DOHH2 (cell line): ENCODE measurements at regions not wholly inside any gene's neighbourhood (a gene's known extent, or its start where the extent isn't known, plus 50 kb on each side); places are given as distances from the start of the nearest gene placed in this dataset.

Experiments used
- H3F3A ChIP-seq: fragments of 200-600 bp; sonication (generic), shearing (Covaris generic); 2 replicates; pipeline ENCODE4 v1.6.0; 2016; ENCODE audit warnings: antibody characterized with exemption, mild to moderate bottlenecking; ENCODE audit not compliant: control insufficient read depth, insufficient read depth
- H3K27ac ChIP-seq: fragments of 200-600 bp; sonication (generic); 2 replicates; pipeline ENCODE4 v1.5.1; 2014; ENCODE audit warnings: low read depth, mild to moderate bottlenecking, low read length, moderate library complexity
- H3K27me3 ChIP-seq: fragments of 200-600 bp; sonication (generic); 2 replicates; pipeline ENCODE4 v1.6.1; 2014; ENCODE audit warnings: mild to moderate bottlenecking, low read length, mixed read lengths; ENCODE audit not compliant: control insufficient read depth
- H3K36me3 ChIP-seq: fragments of 200-600 bp; sonication (generic); 2 replicates; pipeline ENCODE4 v1.6.1; 2014; ENCODE audit warnings: mild to moderate bottlenecking, low read length, moderate library complexity, mixed read lengths; ENCODE audit not compliant: control insufficient read depth
- H3K4me1 ChIP-seq: fragments of 200-600 bp; sonication (generic); 2 replicates; pipeline ENCODE4 v1.6.1; 2014; ENCODE audit warnings: mild to moderate bottlenecking, low read length, mixed read lengths; ENCODE audit not compliant: control insufficient read depth
- H3K4me2 ChIP-seq: fragments of 200-600 bp; sonication (generic); 2 replicates; pipeline ENCODE4 v1.6.0; 2014; ENCODE audit warnings: mild to moderate bottlenecking, low read length, moderate library complexity
- H3K4me3 ChIP-seq: fragments of 200-600 bp; sonication (generic); 2 replicates; pipeline ENCODE4 v1.5.1; 2014; ENCODE audit warnings: mild to moderate bottlenecking, low read length, mixed read lengths
- H3K79me2 ChIP-seq: fragments of 200-600 bp; sonication (generic); 2 replicates; pipeline ENCODE4 v1.6.1; 2014; ENCODE audit warnings: mild to moderate bottlenecking, low read length, mixed read lengths; ENCODE audit not compliant: control insufficient read depth
- H3K9me2 ChIP-seq: fragments of 200-600 bp; sonication (generic); replicated peaks from 2 replicates; pipeline ENCODE4 v1.6.1; 2014; ENCODE audit warnings: mild to moderate bottlenecking, low read length, mixed read lengths; ENCODE audit not compliant: control insufficient read depth
- H3K9me3 ChIP-seq: fragments of 200-600 bp; sonication (generic); 2 replicates; pipeline ENCODE4 v1.6.1; 2014; ENCODE audit warnings: antibody characterized with exemption, low read length, mixed read lengths; ENCODE audit not compliant: control insufficient read depth, insufficient read depth
- H4K20me1 ChIP-seq: fragments of 200-600 bp; sonication (generic); 2 replicates; pipeline ENCODE4 v1.6.0; 2014; ENCODE audit warnings: low read depth, mild to moderate bottlenecking, antibody characterized with exemption, low read length, moderate library complexity; ENCODE audit not compliant: control insufficient read depth, insufficient read depth
- EZH2phosphoT487 ChIP-seq: fragments of 200-600 bp; sonication (generic); IDR thresholded peaks from 2 replicates; pipeline ENCODE4 v1.6.1; 2017; ENCODE audit warnings: borderline replicate concordance, mild to moderate bottlenecking, antibody characterized with exemption, low read length, moderate library complexity, mixed read lengths
- TF ChIP-seq, protein P1 (sequence below): fragments of 200-600 bp; sonication (generic); IDR thresholded peaks from one replicate; pipeline ENCODE4 v1.5.1; 2014; ENCODE audit warnings: antibody characterized with exemption, mild to moderate bottlenecking, low read depth, low read length; ENCODE audit not compliant: poor library complexity, severe bottlenecking

GRCh38 chr4:84338367-84338766 is 160.7 kb downstream of the NKX6-1 start:
- no peak overlapping the region for H3K27ac ChIP-seq
- H3K4me2 ChIP-seq = no peak overlapping the region
- H3K36me3 ChIP-seq = no peaks in the 10 kb centered on the region
- H4K20me1 ChIP-seq = no peaks in the 10 kb centered on the region
- no peaks in the 10 kb centered on the region for H3K9me3 ChIP-seq
- H3K9me2 ChIP-seq = no peaks in the 10 kb centered on the region
- no peaks in the 10 kb centered on the region for H3K4me1 ChIP-seq
- TF ChIP-seq, protein P1, sequence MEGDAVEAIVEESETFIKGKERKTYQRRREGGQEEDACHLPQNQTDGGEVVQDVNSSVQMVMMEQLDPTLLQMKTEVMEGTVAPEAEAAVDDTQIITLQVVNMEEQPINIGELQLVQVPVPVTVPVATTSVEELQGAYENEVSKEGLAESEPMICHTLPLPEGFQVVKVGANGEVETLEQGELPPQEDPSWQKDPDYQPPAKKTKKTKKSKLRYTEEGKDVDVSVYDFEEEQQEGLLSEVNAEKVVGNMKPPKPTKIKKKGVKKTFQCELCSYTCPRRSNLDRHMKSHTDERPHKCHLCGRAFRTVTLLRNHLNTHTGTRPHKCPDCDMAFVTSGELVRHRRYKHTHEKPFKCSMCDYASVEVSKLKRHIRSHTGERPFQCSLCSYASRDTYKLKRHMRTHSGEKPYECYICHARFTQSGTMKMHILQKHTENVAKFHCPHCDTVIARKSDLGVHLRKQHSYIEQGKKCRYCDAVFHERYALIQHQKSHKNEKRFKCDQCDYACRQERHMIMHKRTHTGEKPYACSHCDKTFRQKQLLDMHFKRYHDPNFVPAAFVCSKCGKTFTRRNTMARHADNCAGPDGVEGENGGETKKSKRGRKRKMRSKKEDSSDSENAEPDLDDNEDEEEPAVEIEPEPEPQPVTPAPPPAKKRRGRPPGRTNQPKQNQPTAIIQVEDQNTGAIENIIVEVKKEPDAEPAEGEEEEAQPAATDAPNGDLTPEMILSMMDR = no peak
- TF ChIP-seq EZH2phosphoT487 = no peak
- H3F3A ChIP-seq = no peaks in the 10 kb centered on the region
- no peaks in the 10 kb centered on the region for H3K79me2 ChIP-seq
- no peak overlapping the region for H3K4me3 ChIP-seq
- no peaks in the 10 kb centered on the region for H3K27me3 ChIP-seq

GRCh38 chr4:84336964-84337705 is 162.0 kb downstream of the NKX6-1 start:
- Histone ChIP-seq H3K79me2 (no peaks in the 10 kb centered on the region), H3K27me3 (no peaks in the 10 kb centered on the region), H3K4me1 (no peaks in the 10 kb centered on the region), H3K9me3 (no peaks in the 10 kb centered on the region), H4K20me1 (no peaks in the 10 kb centered on the region), H3K36me3 (no peaks in the 10 kb centered on the region), H3K4me2 (no peak overlapping the region), H3K4me3 (no peak overlapping the region), H3K27ac (no peak overlapping the region), H3F3A (no peaks in the 10 kb centered on the region), H3K9me2 (no peaks in the 10 kb centered on the region)
- no peak for TF ChIP-seq EZH2phosphoT487
- TF ChIP-seq, protein P1 = no peak

DNA sequence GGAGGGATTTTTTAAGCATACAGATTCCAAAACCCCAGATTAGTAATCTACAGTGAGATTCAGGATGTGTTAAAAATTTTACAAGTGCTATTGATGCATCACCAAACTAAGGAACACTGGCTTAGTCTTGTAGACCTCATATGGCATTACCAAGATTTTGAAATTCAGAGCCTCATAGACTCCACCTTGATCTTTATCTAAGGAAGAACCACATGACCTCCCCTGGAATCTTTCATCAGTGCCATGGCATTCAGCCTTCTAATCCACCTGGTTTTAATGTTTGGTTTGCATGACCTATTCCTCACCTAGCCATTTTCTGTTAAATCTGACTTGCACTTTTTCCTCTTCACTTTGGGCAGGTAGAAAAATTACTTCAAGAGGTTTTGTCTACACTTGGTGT is 171.6 kb downstream of the NKX6-1 start:
- no peaks in the 10 kb centered on the region for H3K9me3 ChIP-seq
- no peaks in the 10 kb centered on the region for H3F3A ChIP-seq
- no peaks in the 10 kb centered on the region for H3K4me1 ChIP-seq
- no peaks in the 10 kb centered on the region for H3K27me3 ChIP-seq
- no peaks in the 10 kb centered on the region for H3K36me3 ChIP-seq
- no peak overlapping the region for H3K4me2 ChIP-seq
- no peaks in the 10 kb centered on the region for H3K79me2 ChIP-seq
- no peaks in the 10 kb centered on the region; the same call in 1 of the 2 replicates for H3K9me2 ChIP-seq
- no peaks in the 10 kb centered on the region for H4K20me1 ChIP-seq
- TF ChIP-seq EZH2phosphoT487 = no peak
- TF ChIP-seq, protein P1 = no peak
- H3K27ac ChIP-seq = no peak overlapping the region
- no peak overlapping the region for H3K4me3 ChIP-seq
